Naive thymus-derived CD4-positive, alpha-beta T cell (primary cell): ENCODE measurements at regions not wholly inside any gene's neighbourhood (a gene's known extent, or its start where the extent isn't known, plus 50 kb on each side); places are given as distances from the start of the nearest gene placed in this dataset.

Experiments
- ATAC-seq: fragments of 150-1000 bp; cut with Tn5 transposase; 2 replicates; pipeline ENCODE4 v1.10.0; 2021; ENCODE audit warnings: mild to moderate bottlenecking, moderate library complexity
- CTCF ChIA-PET: fragments of 350-600 bp; sonication (Branson Sonifier 250); formaldehyde crosslinking; loops from one replicate; lab custom pipeline; 2021; ENCODE audit warnings: antibody characterized with exemption; lab: Charles Lee
- POLR2A ChIA-PET: fragments of 350-600 bp; sonication (Branson Sonifier 250); formaldehyde crosslinking; loops from one replicate; lab custom pipeline; 2021; ENCODE audit warnings: antibody characterized with exemption, inconsistent platforms; lab: Charles Lee
- DNase-seq, 9 donors: peaks; one replicate each; pipeline versions ENCODE4 v3.0.0 to v3.0.0-alpha.2; 2020 to 2022; ENCODE audit warnings: mixed read lengths in 1 of 9
- H3K27ac ChIP-seq: one replicate; pipeline ENCODE4 v1.7.0; 2013; ENCODE audit warnings: mild to moderate bottlenecking, low read depth, low read length, moderate library complexity
- H3K27me3 ChIP-seq, 2 donors: one replicate each; pipeline ENCODE4 v1.7.0; 2013; ENCODE audit warnings: low read length in 2 of 2, mild to moderate bottlenecking in 2 of 2, moderate library complexity in 2 of 2; ENCODE audit not compliant: control insufficient read depth in 2 of 2, insufficient read depth in 2 of 2
- H3K36me3 ChIP-seq, 3 experiments: 1 replicate in 2 of 3; 2 replicates in 1 of 3; pipeline ENCODE4 v1.7.0; 2013; ENCODE audit warnings: low read length in 3 of 3, mild to moderate bottlenecking in 3 of 3, moderate library complexity in 1 of 3; ENCODE audit not compliant: insufficient read depth in 3 of 3, control insufficient read depth in 2 of 3
- H3K4me1 ChIP-seq, 2 donors: one replicate each; pipeline ENCODE4 v1.7.0; 2013; ENCODE audit warnings: low read length in 2 of 2, mild to moderate bottlenecking in 2 of 2, moderate library complexity in 1 of 2; ENCODE audit not compliant: control insufficient read depth in 2 of 2, insufficient read depth in 2 of 2
- H3K4me3 ChIP-seq: 2 replicates; pipeline ENCODE4 v1.7.0; 2013; ENCODE audit warnings: mild to moderate bottlenecking, low read length
- H3K9me3 ChIP-seq, 3 experiments: 1 replicate in 2 of 3; 2 replicates in 1 of 3; pipeline ENCODE4 v1.7.0; 2013; ENCODE audit warnings: low read length in 3 of 3; ENCODE audit not compliant: control insufficient read depth in 2 of 3
- H3K27ac Mint-ChIP-seq, 9 donors: one replicate each; pipeline ENCODE4 v1.8.0; 2020 to 2022; ENCODE audit warnings: mixed read lengths in 9 of 9, mild to moderate bottlenecking in 8 of 9, moderate library complexity in 5 of 9, inconsistent platforms in 2 of 9
- H3K27me3 Mint-ChIP-seq, 5 donors: one replicate each; pipeline ENCODE4 v1.8.0; 2021 to 2022; ENCODE audit warnings: mixed read lengths in 5 of 5, mild to moderate bottlenecking in 1 of 5
- H3K36me3 Mint-ChIP-seq, 5 donors: one replicate each; pipeline ENCODE4 v1.8.0; 2020 to 2022; ENCODE audit warnings: mixed read lengths in 5 of 5, mild to moderate bottlenecking in 3 of 5, inconsistent platforms in 1 of 5
- H3K4me1 Mint-ChIP-seq, 7 donors: one replicate each; pipeline ENCODE4 v1.8.0; 2020 to 2022; ENCODE audit warnings: mixed read lengths in 7 of 7, mild to moderate bottlenecking in 3 of 7, inconsistent platforms in 1 of 7
- H3K4me3 Mint-ChIP-seq, 10 donors: one replicate each; pipeline ENCODE4 v1.8.0; 2020 to 2022; ENCODE audit warnings: mild to moderate bottlenecking in 10 of 10, mixed read lengths in 10 of 10, moderate library complexity in 6 of 10, inconsistent platforms in 2 of 10
- H3K9me3 Mint-ChIP-seq, 11 donors: one replicate each; pipeline ENCODE4 v1.8.0; 2020 to 2022; ENCODE audit warnings: mixed read lengths in 11 of 11, mild to moderate bottlenecking in 4 of 11, inconsistent platforms in 1 of 11, moderate library complexity in 1 of 11
- intact Hi-C, 2 donors: fragments of 100-400 bp; cut with micrococcal nuclease; formaldehyde crosslinking; loops; one replicate each; pipeline ENCODE4 v1.15.1; 2023

DNA sequence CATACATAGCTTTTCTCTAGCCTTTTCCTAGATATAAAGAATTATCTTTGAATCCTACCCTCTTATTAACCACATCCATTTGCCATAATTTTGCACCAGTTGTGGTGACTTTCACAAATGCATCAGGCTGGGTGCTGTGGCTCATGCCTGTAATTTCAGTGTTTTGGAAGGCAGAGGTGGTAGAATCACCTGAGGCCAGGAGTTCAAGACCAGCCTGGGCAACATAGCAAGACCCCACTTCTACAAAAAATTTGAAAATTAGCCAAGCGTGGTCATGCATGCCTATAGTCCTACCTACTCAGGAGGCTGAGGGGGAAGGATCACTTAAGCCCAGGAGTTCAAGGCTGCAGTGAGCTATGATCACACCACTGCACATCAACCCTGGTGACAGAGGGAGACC, 672.4 kb upstream of the CHAC2 start:
- DNase-seq, result no peak
- no peak overlapping the region for H3K27ac ChIP-seq
- no peaks in the 10 kb centered on the region for H3K36me3 ChIP-seq
- Mint-ChIP-seq H3K36me3 (peaks cover 0 to 3% (median 0%) of the 10 kb centered on the region in 5 donors), H3K9me3 (peaks cover 0 to 11% (median under 1%) of the 10 kb centered on the region in 11 donors), H3K4me3 (no peak overlapping the region), H3K4me1 (no peaks in the 10 kb centered on the region), H3K27me3 (peaks cover 0 to 2% (median 0%) of the 10 kb centered on the region in 5 donors), H3K27ac (no peak overlapping the region)
- ATAC-seq, result no peak
- no peaks in the 10 kb centered on the region for H3K9me3 ChIP-seq
- ChIA-PET POLR2A (no interaction called here), CTCF (no interaction called here)
- no peaks in the 10 kb centered on the region for H3K27me3 ChIP-seq
- intact Hi-C loops, result no loop called here
- H3K4me3 ChIP-seq, result no peak overlapping the region
- no peaks in the 10 kb centered on the region for H3K4me1 ChIP-seq

DNA sequence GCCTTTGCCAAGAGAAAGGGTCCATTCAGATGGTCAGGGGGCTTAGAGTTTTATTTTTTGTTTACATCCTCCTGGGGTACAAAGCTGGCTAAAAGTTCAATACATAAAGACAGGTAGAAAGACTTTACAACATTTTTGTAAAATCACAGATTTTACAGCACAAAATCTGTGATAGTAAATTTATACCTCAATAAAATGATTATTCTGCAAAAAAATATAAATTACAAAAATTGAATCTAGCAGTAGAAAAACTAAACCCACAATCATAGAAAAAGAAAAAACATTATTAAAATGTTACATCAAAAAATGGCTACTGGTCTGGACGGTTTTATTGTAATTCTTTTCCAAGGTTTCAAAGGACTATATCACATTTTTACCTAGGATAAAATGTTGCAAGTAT, 674.2 kb upstream of the CHAC2 start:
- DNase-seq, result no peak
- Histone ChIP-seq H3K27me3 (no peaks in the 10 kb centered on the region), H3K4me1 (no peaks in the 10 kb centered on the region), H3K4me3 (no peak overlapping the region), H3K9me3 (no peaks in the 10 kb centered on the region), H3K27ac (no peak overlapping the region), H3K36me3 (no peaks in the 10 kb centered on the region)
- H3K36me3 Mint-ChIP-seq, result peaks cover 0 to 4% (median 0%) of the 10 kb centered on the region in 5 donors
- H3K4me3 Mint-ChIP-seq, result no peak overlapping the region
- H3K9me3 Mint-ChIP-seq, result peaks cover 0 to 14% (median 3%) of the 10 kb centered on the region in 11 donors
- intact Hi-C loops, result no loop called here
- ChIA-PET CTCF (no interaction called here), POLR2A (no interaction called here)
- no peak overlapping the region for H3K27ac Mint-ChIP-seq
- no peaks in the 10 kb centered on the region for H3K4me1 Mint-ChIP-seq
- peaks cover 0 to 4% (median 0%) of the 10 kb centered on the region in 5 donors for H3K27me3 Mint-ChIP-seq
- no peak for ATAC-seq

DNA sequence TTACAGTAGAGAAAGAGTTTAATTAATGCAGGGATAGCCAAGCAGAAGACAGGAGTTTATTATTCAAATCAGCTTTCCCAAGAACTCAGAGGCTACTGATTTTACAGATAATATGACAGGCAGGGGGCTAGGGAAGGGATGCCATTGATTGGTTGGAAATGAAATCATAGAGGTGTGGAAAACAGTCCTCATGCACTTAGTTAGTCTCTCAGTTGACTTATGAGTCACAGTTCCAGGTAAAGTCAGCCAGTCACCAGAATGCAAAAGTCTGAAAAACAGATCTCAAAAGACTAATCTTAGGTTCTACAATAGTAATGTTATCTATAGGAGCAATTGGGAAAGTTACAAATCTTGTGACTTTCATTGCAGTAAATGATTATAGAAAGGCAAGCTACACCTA, 676.4 kb upstream of the CHAC2 start:
- Mint-ChIP-seq H3K27me3 (peaks cover 0 to 4% (median 0%) of the 10 kb centered on the region in 5 donors), H3K4me3 (no peak overlapping the region), H3K36me3 (peaks cover 0 to 4% (median 0%) of the 10 kb centered on the region in 5 donors), H3K4me1 (no peaks in the 10 kb centered on the region), H3K9me3 (peaks cover 1 to 14% (median 4%) of the 10 kb centered on the region in 11 donors), H3K27ac (no peak overlapping the region)
- no peaks in the 10 kb centered on the region for H3K36me3 ChIP-seq
- DNase-seq, result no peak
- H3K4me1 ChIP-seq, result no peaks in the 10 kb centered on the region
- no peak overlapping the region for H3K4me3 ChIP-seq
- ChIA-PET CTCF (no interaction called here), POLR2A (no interaction called here)
- H3K9me3 ChIP-seq, result no peaks in the 10 kb centered on the region
- no peak for ATAC-seq
- H3K27me3 ChIP-seq, result no peaks in the 10 kb centered on the region
- intact Hi-C loops, result no loop called here
- H3K27ac ChIP-seq, result no peak overlapping the region

DNA sequence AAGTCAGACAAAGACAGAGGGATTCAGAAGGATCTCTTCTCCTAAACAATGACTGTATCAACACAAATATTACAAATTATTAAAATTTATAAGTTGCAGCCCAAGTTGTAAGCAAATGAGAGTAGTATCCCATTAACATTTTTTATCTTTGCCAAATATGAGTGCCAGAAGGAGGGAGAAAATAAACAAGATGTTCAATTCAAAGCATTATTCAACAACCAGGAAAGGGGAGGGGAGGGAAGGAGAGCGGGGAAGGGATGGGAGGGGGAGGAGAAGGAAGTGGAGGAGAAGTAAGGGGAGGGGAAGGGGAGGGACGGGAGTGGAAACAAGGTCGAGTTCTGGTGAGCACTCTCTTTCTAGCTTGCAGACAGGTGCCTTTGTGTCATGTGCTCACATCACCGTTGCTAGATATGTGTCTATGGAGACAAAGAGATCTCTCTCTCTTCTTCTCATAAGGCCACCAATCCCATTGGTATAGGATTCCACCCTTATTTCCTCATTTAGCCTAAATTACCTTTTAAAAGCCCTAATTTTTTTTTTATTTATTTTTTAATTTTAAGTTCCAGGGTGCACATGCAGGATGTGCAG, 679.6 kb upstream of the CHAC2 start:
- H3K9me3 ChIP-seq, result no peaks in the 10 kb centered on the region
- Mint-ChIP-seq H3K4me1 (no peaks in the 10 kb centered on the region), H3K27me3 (peaks cover 0 to 4% (median 0%) of the 10 kb centered on the region in 5 donors), H3K9me3 (peaks cover 2 to 14% (median 4%) of the 10 kb centered on the region in 11 donors), H3K4me3 (no peak overlapping the region), H3K27ac (no peak overlapping the region), H3K36me3 (peaks cover 0 to 4% (median 0%) of the 10 kb centered on the region in 5 donors)
- intact Hi-C loops, result no loop called here
- no peaks in the 10 kb centered on the region for H3K27me3 ChIP-seq
- no peak overlapping the region for H3K4me3 ChIP-seq
- POLR2A ChIA-PET, result no interaction called here
- CTCF ChIA-PET, result interaction anchor here (0.7 kb wide), 1 partner anchor 90 kb away, joined by 3 read pairs; no protein-coding TSS in a partner anchor
- ATAC-seq (no peak), DNase-seq (no peak)
- H3K36me3 ChIP-seq, result no peaks in the 10 kb centered on the region
- H3K27ac ChIP-seq, result no peak overlapping the region
- no peaks in the 10 kb centered on the region for H3K4me1 ChIP-seq

DNA sequence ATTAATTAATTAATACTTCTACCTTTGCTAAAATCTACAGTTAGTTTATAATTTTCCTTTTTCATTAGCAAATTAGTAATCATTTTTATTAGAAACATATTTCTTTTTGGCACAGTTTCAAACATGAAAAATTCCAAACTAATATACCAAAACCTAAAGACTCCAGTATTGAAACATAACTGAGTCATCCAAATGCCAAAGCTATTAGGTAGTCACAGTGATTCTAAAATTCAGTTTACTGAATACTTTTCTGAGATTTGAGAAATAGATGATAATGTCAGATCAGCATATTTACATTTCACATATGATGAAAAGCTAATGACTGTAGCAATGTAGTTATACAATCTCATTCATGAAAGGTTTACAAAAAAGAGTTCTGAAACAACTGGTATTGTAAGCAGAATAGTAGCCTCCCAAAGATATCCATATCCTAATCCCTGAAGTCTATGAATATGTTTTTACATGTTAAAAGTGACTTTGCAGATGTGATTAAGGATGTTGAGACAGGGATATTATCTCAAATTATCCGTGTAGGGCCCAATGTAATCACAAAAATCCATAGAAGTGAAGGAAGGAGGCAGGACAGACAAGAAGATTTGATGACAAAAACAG, 680.2 kb upstream of the CHAC2 start:
- ChIA-PET CTCF (no interaction called here), POLR2A (no interaction called here)
- DNase-seq (no peak), ATAC-seq (no peak)
- intact Hi-C loops, result no loop called here
- H3K4me3 ChIP-seq, result no peak overlapping the region
- no peaks in the 10 kb centered on the region for H3K9me3 ChIP-seq
- Mint-ChIP-seq H3K9me3 (peaks cover 2 to 13% (median 4%) of the 10 kb centered on the region in 11 donors), H3K27ac (no peak overlapping the region), H3K27me3 (peaks cover 0 to 4% (median 0%) of the 10 kb centered on the region in 5 donors), H3K36me3 (peaks cover 0 to 4% (median 0%) of the 10 kb centered on the region in 5 donors), H3K4me3 (no peak overlapping the region), H3K4me1 (no peaks in the 10 kb centered on the region)
- no peaks in the 10 kb centered on the region for H3K4me1 ChIP-seq
- no peaks in the 10 kb centered on the region for H3K36me3 ChIP-seq
- no peak overlapping the region for H3K27ac ChIP-seq
- no peaks in the 10 kb centered on the region for H3K27me3 ChIP-seq

DNA sequence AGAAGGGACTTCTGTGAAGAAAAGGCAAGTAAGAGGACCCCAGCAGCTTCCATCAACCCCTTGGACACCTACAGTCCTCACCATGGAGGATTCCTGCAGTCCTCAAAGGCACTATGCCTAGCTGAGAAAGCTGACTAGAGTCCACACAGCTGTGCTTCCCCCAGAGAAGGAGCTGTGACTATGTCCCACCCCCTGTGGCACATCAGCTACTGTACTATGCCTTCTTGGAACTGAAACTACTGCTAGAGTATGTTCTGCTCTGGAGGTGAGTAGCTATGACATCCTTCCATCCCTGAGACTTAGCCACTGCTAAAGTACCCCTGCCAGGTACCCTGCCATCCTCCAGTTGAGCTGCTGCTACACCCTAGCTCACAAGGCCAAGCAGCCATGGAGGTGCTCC, 690.2 kb upstream of the CHAC2 start:
- Mint-ChIP-seq H3K9me3 (peaks cover 0 to 33% (median 12%) of the 10 kb centered on the region in 11 donors), H3K4me1 (no peaks in the 10 kb centered on the region), H3K36me3 (no peaks in the 10 kb centered on the region), H3K4me3 (no peak overlapping the region), H3K27me3 (peaks cover 0 to 4% (median 0%) of the 10 kb centered on the region in 5 donors), H3K27ac (no peak overlapping the region)
- DNase-seq, result no peak
- intact Hi-C loops, result no loop called here
- H3K27me3 ChIP-seq, result no peaks in the 10 kb centered on the region
- no peaks in the 10 kb centered on the region for H3K36me3 ChIP-seq
- POLR2A ChIA-PET, result no interaction called here
- H3K4me1 ChIP-seq, result no peaks in the 10 kb centered on the region
- H3K9me3 ChIP-seq, result no peaks in the 10 kb centered on the region
- CTCF ChIA-PET, result interaction anchor here (0.7 kb wide), 1 partner anchor 401 kb away, joined by 3 read pairs; no protein-coding TSS in a partner anchor
- H3K4me3 ChIP-seq, result no peak overlapping the region
- no peak overlapping the region for H3K27ac ChIP-seq
- no peak for ATAC-seq

DNA sequence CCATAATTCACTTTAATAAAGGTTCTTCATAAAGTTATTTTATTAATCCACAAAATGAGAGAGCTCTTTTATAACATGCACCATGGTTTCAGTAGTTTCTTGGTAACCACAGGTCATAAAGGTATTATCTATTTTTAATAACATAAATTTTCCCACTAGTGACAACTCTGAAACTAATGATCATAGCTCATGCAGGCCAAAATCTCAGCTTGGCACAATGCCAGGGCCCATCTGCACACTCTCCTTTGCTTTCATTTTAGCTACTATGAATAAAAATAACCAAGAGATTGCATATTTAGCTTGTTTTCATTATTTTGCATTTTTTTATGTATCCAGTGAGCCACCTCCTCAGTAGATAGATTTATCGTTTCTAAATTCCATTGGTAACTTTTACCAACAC, 691.8 kb upstream of the CHAC2 start:
- CTCF ChIA-PET, result no interaction called here
- Mint-ChIP-seq H3K36me3 (no peaks in the 10 kb centered on the region), H3K27me3 (peaks cover 0 to 4% (median 0%) of the 10 kb centered on the region in 5 donors), H3K4me1 (no peaks in the 10 kb centered on the region), H3K9me3 (peaks cover 0 to 25% (median 6%) of the 10 kb centered on the region in 11 donors), H3K4me3 (no peak overlapping the region), H3K27ac (no peak overlapping the region)
- Histone ChIP-seq H3K36me3 (no peaks in the 10 kb centered on the region), H3K9me3 (no peaks in the 10 kb centered on the region), H3K27ac (no peak overlapping the region), H3K4me1 (no peaks in the 10 kb centered on the region), H3K27me3 (no peaks in the 10 kb centered on the region), H3K4me3 (no peak overlapping the region)
- POLR2A ChIA-PET, result no interaction called here
- ATAC-seq (no peak), DNase-seq (no peak)
- intact Hi-C loops, result no loop called here
